ENCODE measurements at regions not wholly inside any gene's neighbourhood (a gene's known extent, or its start where the extent isn't known, plus 50 kb on each side); places are given as distances from the start of the nearest gene placed in this dataset.

DNA sequence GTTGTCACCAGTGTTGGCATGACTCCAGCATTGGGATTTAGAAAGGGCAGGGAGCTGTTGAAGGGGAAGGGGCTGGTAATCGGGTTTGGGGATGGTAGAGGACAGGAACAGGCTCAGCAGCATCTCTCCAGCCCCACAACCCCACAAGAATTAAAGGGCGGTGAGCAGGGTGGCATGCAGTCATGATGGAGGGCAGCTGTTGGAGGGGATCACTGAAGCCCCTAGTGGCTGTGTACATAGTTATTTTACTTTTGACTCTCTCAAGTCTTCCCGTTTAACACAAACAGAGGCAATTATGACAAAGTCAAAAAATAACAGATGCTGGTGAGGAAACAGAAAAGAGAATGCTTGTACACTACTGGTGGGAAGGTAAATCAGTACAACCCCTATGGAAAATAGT, 213.8 kb downstream of the URB2 start:
- TF ChIP-seq POLR2A (IDR thresholded peaks at IDR 0.05; ENCODE audit: low read depth): no peak
- TF ChIP-seq CTCF (IDR thresholded peaks at IDR 0.05): no peak
- TF ChIP-seq POLR2AphosphoS5 (IDR thresholded peaks at IDR 0.05): no peak

Measured in esophagus muscularis mucosa (tissue), 3 donors.